B cell (primary cell): ENCODE measurements at regions not wholly inside any gene's neighbourhood (a gene's known extent, or its start where the extent isn't known, plus 50 kb on each side); places are given as distances from the start of the nearest gene placed in this dataset.

Experiments used
- CTCF ChIP-seq: fragments of 200-600 bp; IDR thresholded peaks from one replicate; pipeline ENCODE4 v1.8.0; 2022; ENCODE audit warnings: antibody characterized with exemption, mild to moderate bottlenecking
- EZH2 ChIP-seq: IDR thresholded peaks from 2 replicates; pipeline ENCODE4 v1.6.1; 2012; ENCODE audit warnings: borderline replicate concordance, low read depth, mild to moderate bottlenecking, moderate library complexity, low read length; ENCODE audit not compliant: insufficient read depth, poor library complexity, severe bottlenecking

DNA sequence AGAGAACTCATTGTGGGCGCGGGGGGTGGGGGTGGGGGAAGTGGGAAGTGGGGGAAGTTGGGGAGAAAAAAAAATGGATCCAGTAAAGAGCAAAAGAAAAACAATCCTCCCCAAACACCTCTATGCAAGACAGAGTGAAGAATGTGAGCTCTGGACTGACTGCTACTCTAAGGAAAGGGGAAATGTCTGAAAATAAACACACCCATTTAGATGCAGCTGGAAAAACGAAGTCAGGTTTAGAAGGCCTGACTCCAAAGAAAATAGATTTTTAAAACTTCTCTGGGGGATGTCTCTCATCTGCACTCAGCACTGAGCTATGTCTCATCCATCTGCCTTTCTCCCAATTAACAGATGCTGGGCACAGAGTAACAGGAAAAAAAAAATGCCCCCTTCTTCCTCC is 904.4 kb downstream of the GALC start:
- no peak for TF ChIP-seq CTCF
- TF ChIP-seq EZH2: no peak
